ENCODE measurements at regions not wholly inside any gene's neighbourhood (a gene's known extent, or its start where the extent isn't known, plus 50 kb on each side); places are given as distances from the start of the nearest gene placed in this dataset.

GRCh38 chr3:36229496-36229895 is 150.8 kb upstream of the STAC start:
- H3K27ac Mint-ChIP-seq, result no peak overlapping the region
- H3K27me3 Mint-ChIP-seq (ENCODE audit: low read depth), result peaks cover 11% of the 10 kb centered on the region
- H3K4me3 Mint-ChIP-seq, result no peak overlapping the region
- DNase-seq (ENCODE audit: low spot score in 2 of 2, unreplicated experiment in 2 of 2), result no peak
- no peak for TF ChIP-seq CTCF (IDR thresholded peaks at IDR 0.05; ENCODE audit: unreplicated experiment)
- H3K9me3 Mint-ChIP-seq, result peaks cover 12% of the 10 kb centered on the region
- H3K4me1 Mint-ChIP-seq, result peaks cover 7% of the 10 kb centered on the region
- no peaks in the 10 kb centered on the region for H3K36me3 Mint-ChIP-seq

- TF ChIP-seq CTCF (IDR thresholded peaks at IDR 0.05; ENCODE audit: unreplicated experiment), result no peak
- Mint-ChIP-seq H3K27me3 (ENCODE audit: low read depth) (peaks cover 11% of the 10 kb centered on the region), H3K36me3 (peaks cover 7% of the 10 kb centered on the region), H3K27ac (no peak overlapping the region), H3K9me3 (peaks cover 24% of the 10 kb centered on the region), H3K4me1 (peaks cover 6% of the 10 kb centered on the region), H3K4me3 (no peak overlapping the region)
- DNase-seq (ENCODE audit: low spot score in 2 of 2, unreplicated experiment in 2 of 2), result no peak
Observed at GRCh38 chr3:36232797-36233489, 147.4 kb upstream of the STAC start.

GRCh38 chr3:36244728-36245127 is 135.6 kb upstream of the STAC start:
- Mint-ChIP-seq H3K27me3 (ENCODE audit: low read depth) (no peaks in the 10 kb centered on the region), H3K9me3 (no peaks in the 10 kb centered on the region), H3K27ac (no peak overlapping the region), H3K4me3 (no peak overlapping the region), H3K4me1 (no peaks in the 10 kb centered on the region), H3K36me3 (no peaks in the 10 kb centered on the region)
- no peak for TF ChIP-seq CTCF (IDR thresholded peaks at IDR 0.05; ENCODE audit: unreplicated experiment)
- no peak for DNase-seq (ENCODE audit: low spot score in 2 of 2, unreplicated experiment in 2 of 2)

GRCh38 chr3:36248374-36248773 is 131.9 kb upstream of the STAC start:
- Mint-ChIP-seq H3K4me1 (no peaks in the 10 kb centered on the region), H3K9me3 (peaks cover 26% of the 10 kb centered on the region), H3K27me3 (ENCODE audit: low read depth) (no peaks in the 10 kb centered on the region), H3K4me3 (no peak overlapping the region), H3K36me3 (peaks cover 5% of the 10 kb centered on the region), H3K27ac (no peak overlapping the region)
- DNase-seq (ENCODE audit: low spot score in 2 of 2, unreplicated experiment in 2 of 2), result no peak
- no peak for TF ChIP-seq CTCF (IDR thresholded peaks at IDR 0.05; ENCODE audit: unreplicated experiment)

GRCh38 chr3:36250191-36250590 is 130.1 kb upstream of the STAC start:
- Mint-ChIP-seq H3K9me3 (peaks cover 42% of the 10 kb centered on the region), H3K27me3 (ENCODE audit: low read depth) (no peaks in the 10 kb centered on the region), H3K36me3 (peaks cover 11% of the 10 kb centered on the region), H3K4me3 (no peak overlapping the region), H3K27ac (no peak overlapping the region), H3K4me1 (no peaks in the 10 kb centered on the region)
- no peak for DNase-seq (ENCODE audit: low spot score in 2 of 2, unreplicated experiment in 2 of 2)
- TF ChIP-seq CTCF (IDR thresholded peaks at IDR 0.05; ENCODE audit: unreplicated experiment), result no peak

Data from mesothelial cell of epicardium (in vitro differentiated cells).